A172 (cell line): ENCODE measurements at regions not wholly inside any gene's neighbourhood (a gene's known extent, or its start where the extent isn't known, plus 50 kb on each side); places are given as distances from the start of the nearest gene placed in this dataset.
A peak's percentile ranks its signal among the peaks of the same experiment; 100 is the strongest.

Experiments
- DNase-seq: peaks from one replicate; pipeline ENCODE4 v3.0.0-alpha.2; 2015; ENCODE audit warnings: low spot score

DNA sequence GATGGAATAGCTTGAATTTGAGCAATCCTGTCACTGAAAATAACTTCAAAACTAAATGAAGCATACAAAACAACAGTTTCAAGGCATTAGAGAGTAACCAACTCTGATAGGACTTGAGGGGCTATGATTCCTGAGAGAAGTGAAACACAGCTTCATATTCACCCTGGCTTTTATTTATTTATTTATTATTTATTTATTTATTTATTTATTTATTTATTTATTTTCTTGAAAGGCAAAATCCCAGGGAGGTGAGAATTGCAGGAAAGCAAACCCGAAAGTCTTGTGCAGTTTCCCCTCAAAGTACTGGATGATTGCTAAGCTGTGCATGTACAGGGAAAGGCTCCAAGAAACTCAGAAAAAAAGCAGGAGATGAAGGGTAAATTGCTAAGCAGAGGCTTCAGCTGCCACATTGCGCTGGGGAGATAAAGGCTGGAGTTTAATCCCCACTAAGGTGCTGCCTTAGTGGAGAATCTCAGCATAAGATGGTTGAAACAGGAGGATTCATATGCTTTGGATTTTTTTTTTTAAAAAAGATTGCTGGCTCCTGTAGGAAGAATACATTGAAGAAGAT is 72.9 kb upstream of the COL24A1 start:
- no peak for DNase-seq

DNA sequence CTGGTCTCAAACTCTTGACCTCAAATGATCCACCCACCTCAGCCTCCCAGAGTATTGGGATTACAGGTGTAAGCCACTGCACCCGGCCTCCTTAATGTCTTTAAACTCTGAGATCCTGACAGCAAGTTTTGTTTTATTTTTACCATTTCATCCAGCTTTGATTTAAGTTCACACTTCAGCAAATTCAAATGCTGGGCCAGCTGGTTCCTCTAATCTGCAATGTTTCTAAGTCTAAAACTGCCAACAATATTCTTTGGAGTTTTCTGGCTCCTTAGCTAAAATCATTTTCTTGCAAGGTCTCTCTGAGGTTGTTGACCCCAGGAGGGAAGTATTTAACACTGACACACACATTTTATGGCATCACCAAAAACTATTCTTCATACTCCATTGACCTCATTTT is 72.0 kb upstream of the COL24A1 start:
- DNase-seq: no peak

DNA sequence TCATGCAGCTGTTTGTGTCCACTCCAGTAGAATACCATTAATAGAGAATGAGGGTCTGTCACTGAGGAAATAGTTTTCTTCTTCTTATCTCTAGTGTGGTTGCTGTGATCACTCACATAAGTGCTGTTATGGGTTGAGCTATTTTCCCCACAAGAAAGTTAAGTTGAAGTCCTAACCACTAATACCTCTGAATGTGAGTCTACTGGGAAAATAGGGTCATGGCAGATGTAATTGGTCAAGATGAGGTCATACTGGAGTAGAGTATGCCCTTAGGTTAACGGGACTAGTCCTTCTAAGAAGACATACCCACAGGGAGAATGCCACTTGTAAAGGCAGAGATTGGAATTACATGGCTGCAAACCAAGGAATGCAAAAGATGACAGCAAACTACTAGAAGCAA is 70.5 kb upstream of the COL24A1 start:
- peak; percentile 3 for DNase-seq

GRCh38 chr1:86226204-86226603 is 69.6 kb upstream of the COL24A1 start:
- no peak for DNase-seq

DNA sequence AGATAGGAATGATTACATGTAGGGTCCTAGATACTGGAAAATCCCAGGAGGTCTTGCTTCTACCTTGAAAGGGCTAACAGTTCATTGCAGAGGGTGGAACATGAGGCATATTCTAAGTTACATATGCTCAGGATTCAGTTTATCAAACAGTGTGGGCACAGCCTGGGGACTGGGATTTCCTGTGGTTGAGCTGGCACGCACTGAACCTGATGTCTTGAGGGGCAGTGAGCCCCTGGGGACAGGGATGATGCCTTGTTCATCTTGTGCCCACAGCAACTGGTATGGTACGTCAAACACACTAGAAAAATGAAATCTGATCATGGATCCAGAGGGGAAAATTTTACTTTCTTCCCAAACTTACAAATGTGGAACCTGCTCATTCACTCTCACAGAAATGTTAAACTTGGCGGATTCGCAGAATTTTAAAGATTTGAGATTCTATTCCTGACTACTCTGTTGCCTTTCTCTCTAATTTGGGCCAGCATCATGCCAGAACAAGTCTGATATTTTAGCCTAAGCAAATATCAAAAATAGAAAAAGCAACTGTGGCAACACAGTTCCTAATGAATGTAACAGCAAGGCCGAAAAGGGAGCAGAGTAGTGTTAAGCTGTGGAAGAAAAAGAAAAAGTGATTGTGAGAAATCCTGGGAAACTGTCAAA is 68.2 kb upstream of the COL24A1 start:
- DNase-seq: no peak

- no peak for DNase-seq
Measured at GRCh38 chr1:86218859-86219258, 62.3 kb upstream of the COL24A1 start.

DNA sequence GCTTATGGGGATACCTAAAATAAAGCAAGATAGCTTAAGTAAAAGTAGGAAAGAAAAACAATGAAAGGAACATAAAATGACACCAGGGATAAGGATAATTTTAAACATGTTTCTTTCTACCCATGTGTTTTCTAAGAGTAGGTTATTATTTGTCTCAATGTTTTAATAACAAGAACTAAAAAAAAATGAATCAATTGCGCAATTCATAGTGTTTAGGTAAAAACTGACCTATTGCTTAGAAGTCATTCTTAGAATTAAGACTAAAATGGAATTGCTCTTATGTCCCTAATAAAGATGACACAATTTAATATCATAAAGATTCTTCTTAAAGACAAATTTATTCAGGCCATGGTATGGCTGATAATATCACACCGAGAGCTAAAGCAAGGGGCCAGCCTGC is 58.0 kb upstream of the COL24A1 start:
- no peak for DNase-seq

DNA sequence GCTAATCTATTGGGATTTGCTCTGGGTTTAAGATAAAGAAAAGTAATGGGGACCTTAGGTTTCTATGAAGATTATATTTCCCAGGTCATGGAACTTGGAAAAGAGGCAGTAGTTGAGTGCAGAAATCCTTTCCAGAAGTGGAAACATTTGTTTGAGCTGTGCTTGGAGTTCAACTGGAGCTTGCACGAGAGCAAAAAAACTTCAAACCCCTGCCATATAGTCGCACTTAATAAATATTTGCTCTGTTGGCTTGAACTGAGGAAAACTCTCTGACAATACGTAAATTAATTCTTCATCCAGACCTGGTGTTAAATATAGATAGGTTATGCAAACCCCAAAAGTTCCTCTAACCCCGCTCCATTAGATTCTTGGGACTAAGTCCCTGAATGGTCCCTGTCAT is 52.8 kb upstream of the COL24A1 start:
- no peak for DNase-seq

DNA sequence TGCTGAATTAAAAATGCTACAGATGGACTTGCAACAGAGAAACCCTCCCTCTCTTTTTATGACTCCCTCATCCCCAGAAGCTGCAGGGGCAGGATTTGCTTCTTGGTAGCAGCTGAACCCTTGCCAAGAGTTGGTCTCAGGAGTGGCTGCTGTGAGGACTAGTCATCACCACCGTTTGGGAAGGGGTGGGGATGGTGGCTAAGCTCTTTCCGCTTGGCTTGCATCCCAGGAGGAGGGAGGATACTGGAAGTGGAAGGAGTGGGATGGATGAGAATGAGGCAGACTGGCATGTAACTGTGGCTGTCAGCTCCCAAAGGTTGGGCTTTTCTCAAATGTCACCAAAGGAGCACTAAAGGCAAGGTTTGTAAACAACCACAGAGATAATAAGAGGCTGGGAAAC is 50.8 kb upstream of the COL24A1 start:
- peak; percentile 76 for DNase-seq
